AG04449 (cell line): ENCODE measurements at regions not wholly inside any gene's neighbourhood (a gene's known extent, or its start where the extent isn't known, plus 50 kb on each side); places are given as distances from the start of the nearest gene placed in this dataset.
"Not testable (repeated sequence)": the region's sequence is repeated elsewhere in the genome, so short reads cannot be mapped to it uniquely, and the experiment has no call there.

Source experiments
- CTCF ChIA-PET: fragments of 350-600 bp; formaldehyde crosslinking; extraction: SDS; loops from one replicate; lab custom pipeline; 2021; ENCODE audit warnings: antibody characterized with exemption; lab: Yijun Ruan, JAX
- POLR2A ChIA-PET: fragments of 400-600, 350-600 bp; formaldehyde crosslinking; extraction: SDS; loops from one replicate; lab custom pipeline; 2020; ENCODE audit warnings: antibody characterized with exemption, inconsistent platforms; lab: Yijun Ruan, JAX
- DNase-seq: peaks from one replicate; pipeline ENCODE4 v3.0.0-alpha.2; 2010; ENCODE audit warnings: low read depth, low spot score
- H3K4me3 ChIP-seq: 2 replicates; pipeline ENCODE4 v1.5.1; 2011; ENCODE audit warnings: low read depth, mild to moderate bottlenecking, control low read depth, low read length
- TF ChIP-seq, protein P1 (sequence below): IDR thresholded peaks from one replicate; pipeline ENCODE4 v1.5.1; 2011; ENCODE audit warnings: mild to moderate bottlenecking, moderate library complexity, low read length, control low read depth, inconsistent platforms; ENCODE audit not compliant: insufficient read depth; ENCODE audit errors: missing control alignments

- H3K4me3 ChIP-seq, result no peak overlapping the region
- DNase-seq, result no peak
- TF ChIP-seq, protein P1, sequence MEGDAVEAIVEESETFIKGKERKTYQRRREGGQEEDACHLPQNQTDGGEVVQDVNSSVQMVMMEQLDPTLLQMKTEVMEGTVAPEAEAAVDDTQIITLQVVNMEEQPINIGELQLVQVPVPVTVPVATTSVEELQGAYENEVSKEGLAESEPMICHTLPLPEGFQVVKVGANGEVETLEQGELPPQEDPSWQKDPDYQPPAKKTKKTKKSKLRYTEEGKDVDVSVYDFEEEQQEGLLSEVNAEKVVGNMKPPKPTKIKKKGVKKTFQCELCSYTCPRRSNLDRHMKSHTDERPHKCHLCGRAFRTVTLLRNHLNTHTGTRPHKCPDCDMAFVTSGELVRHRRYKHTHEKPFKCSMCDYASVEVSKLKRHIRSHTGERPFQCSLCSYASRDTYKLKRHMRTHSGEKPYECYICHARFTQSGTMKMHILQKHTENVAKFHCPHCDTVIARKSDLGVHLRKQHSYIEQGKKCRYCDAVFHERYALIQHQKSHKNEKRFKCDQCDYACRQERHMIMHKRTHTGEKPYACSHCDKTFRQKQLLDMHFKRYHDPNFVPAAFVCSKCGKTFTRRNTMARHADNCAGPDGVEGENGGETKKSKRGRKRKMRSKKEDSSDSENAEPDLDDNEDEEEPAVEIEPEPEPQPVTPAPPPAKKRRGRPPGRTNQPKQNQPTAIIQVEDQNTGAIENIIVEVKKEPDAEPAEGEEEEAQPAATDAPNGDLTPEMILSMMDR, result no peak
- POLR2A ChIA-PET, result no interaction called here
- CTCF ChIA-PET, result no interaction called here
Observed at GRCh38 chr13:69028936-69029335, 1078.7 kb upstream of the ATXN8OS start.

DNA sequence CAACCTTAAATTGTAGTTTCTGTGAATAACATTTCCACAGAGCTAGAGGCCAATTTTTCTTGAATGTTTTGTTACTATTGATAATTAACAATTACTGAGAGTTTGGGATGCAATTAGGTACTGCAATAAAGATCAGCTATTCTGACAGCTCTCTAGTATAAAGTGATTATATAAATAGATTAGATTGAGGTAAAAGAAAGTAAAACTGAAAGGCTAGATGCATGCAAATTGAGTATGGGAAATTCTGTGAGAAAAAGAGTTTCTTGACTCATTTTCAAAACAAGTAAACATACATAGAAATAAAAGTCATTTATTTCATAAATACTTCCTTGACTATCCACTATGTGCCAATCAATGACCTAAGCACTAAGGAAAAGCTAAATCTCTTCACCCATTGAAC, 1087.5 kb upstream of the ATXN8OS start:
- CTCF ChIA-PET, result no interaction called here
- DNase-seq, result no peak
- POLR2A ChIA-PET, result no interaction called here
- TF ChIP-seq, protein P1, result no peak
- H3K4me3 ChIP-seq, result no peak overlapping the region

DNA sequence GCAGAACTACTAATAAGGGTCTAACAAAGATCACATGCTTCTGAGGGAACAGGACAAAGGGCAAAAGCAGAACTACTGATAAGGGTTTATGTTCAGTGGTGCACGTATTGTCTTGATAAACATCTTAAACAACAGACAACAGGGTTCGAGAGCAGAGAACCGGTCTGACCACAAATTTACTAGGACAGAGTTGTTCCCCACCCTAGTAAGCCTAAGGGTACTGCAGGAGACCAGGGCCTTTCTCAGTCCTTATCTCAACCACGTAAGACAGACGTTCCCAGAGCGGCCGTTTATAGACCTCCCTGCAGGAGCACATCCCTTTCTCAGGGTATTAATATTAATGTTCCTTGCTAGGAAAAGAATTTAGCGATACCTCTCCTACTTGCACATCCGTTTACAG, 1089.5 kb upstream of the ATXN8OS start:
- H3K4me3 ChIP-seq, POLR2A ChIA-PET, DNase-seq, CTCF ChIA-PET: not testable (repeated sequence)

GRCh38 chr13:69010789-69011188, 1096.8 kb upstream of the ATXN8OS start:
- DNase-seq, result no peak
- ChIA-PET CTCF (no interaction called here), POLR2A (no interaction called here)
- TF ChIP-seq, protein P1, result no peak
- H3K4me3 ChIP-seq, result no peak overlapping the region

DNA sequence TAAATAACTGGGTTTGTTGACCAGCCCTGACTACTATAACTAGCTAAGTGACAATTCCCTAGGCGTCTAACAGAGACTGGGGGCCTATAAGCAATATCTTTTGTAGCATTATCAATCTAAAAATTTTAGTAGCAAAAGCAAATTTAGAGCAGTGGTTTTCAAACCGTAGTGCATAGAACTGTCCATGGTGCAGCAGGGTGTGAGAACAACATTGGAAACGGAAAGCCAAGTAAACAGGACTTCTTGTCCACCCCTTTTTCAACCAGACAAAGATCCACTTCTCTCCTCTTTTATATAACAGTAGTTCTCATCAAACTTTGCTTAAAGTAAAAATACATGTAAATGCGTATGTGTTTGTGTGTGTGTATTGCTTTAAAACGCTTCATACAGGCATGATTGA, 1099.1 kb upstream of the ATXN8OS start:
- ChIA-PET CTCF (no interaction called here), POLR2A (no interaction called here)
- H3K4me3 ChIP-seq, result no peak overlapping the region
- TF ChIP-seq, protein P1, result no peak
- no peak for DNase-seq

DNA sequence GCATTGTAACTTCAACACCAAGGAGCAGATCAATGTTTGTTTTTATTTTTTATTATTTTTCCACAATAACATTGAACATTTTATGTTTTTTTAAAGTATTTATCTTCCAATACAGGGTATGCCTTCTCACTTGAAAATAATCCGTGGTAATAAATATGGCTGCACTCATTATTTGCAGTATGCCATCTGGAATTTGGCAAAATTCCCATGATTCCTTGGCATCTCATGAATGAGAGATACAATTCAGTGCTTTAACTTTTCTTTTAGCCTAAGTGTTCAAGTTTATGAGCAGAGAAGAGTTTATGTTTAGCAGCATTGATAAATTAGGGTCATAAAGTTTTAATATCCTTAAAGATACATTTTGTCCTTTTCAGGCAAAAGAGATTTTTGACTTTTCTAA, 1109.6 kb upstream of the ATXN8OS start:
- no peak for DNase-seq
- POLR2A ChIA-PET, result no interaction called here

GRCh38 chr13:68996668-68997025, 1111.0 kb upstream of the ATXN8OS start:
- no peak for DNase-seq
- TF ChIP-seq, protein P1, result no peak
- H3K4me3 ChIP-seq, result no peak overlapping the region
- CTCF ChIA-PET, result no interaction called here
- POLR2A ChIA-PET, result no interaction called here

More for the DNA sequence above, 1109.6 kb upstream of the ATXN8OS start:
- CTCF ChIA-PET, result no interaction called here
- TF ChIP-seq, protein P1, result no peak
- no peak overlapping the region for H3K4me3 ChIP-seq
